HT1080 (cell line): ENCODE measurements at regions not wholly inside any gene's neighbourhood (a gene's known extent, or its start where the extent isn't known, plus 50 kb on each side); places are given as distances from the start of the nearest gene placed in this dataset.

Source experiments
- DNase-seq: peaks from one replicate; pipeline ENCODE4 v3.0.0-alpha.2; 2015; ENCODE audit warnings: low read depth

DNA sequence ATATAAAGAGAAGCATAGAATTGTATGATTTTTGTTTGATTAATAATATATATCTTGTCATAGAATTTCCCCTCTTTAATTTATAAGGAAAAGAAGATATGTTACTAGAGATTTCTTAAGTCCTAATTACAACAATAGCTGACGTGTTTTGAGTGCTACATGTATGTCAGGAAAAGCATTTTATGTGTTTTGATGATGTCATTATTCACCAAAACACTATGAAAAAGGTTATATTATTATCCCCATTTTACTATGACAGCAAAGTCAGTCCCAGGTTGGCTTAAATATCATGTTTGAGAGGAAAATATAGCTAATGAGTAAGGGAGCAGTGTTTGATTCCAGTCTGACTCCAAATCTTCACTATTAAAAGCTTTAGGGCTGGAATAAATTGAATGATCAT, 428.4 kb upstream of the GOLIM4 start:
- no peak for DNase-seq

GRCh38 chr3:168517249-168518071, 421.7 kb upstream of the GOLIM4 start:
- peak; percentile 62 for DNase-seq

- DNase-seq: no peak
Measured at GRCh38 chr3:168514252-168514651, 418.5 kb upstream of the GOLIM4 start.

GRCh38 chr3:168512802-168513201, 417.1 kb upstream of the GOLIM4 start:
- DNase-seq: no peak

- DNase-seq: peak; percentile 39
Measured at GRCh38 chr3:168511428-168512014, 415.8 kb upstream of the GOLIM4 start.

DNA sequence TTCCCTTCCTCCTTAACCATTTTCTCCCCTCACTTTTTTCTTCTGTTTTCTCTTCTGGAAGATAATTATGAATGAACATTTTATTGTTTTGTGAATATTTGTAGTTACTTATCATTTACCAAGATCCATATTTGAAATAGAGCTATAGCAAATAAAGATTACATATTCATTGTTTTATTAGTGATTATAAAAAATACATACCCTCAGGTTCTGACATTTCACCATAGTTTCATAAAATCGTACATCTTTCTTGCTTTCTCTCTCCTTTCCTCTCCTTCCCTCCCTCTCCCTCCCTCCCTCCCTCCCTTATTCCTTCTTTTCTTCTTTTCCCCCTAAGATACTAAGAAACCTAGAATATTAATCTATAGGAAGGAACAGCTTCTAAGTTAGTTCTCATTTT, 410.9 kb upstream of the GOLIM4 start:
- no peak for DNase-seq

- DNase-seq: no peak
Measured at GRCh38 chr3:168501570-168501969, 405.8 kb upstream of the GOLIM4 start.

GRCh38 chr3:168498194-168498593, 402.5 kb upstream of the GOLIM4 start:
- no peak for DNase-seq

- no peak for DNase-seq
Measured at GRCh38 chr3:168497741-168498140, 402.0 kb upstream of the GOLIM4 start.

DNA sequence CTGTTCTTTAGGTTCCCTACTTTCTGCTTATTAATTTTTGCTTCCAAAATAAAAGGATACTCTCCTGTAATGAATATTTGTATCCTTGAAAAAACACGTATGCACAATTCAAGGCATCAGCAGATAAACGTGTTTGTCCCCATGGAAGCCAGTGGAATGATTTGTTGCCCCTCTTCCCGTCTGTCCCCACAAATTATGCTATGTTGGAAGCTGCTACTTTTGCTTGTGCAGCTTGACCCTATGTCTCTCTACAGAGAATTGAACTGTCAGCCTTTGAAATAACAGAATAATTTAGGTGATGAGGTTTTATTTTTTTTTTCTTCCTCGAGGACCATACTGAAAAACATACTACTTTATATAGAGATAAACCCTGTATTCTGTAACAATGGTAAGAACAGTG, 401.5 kb upstream of the GOLIM4 start:
- DNase-seq: no peak

DNA sequence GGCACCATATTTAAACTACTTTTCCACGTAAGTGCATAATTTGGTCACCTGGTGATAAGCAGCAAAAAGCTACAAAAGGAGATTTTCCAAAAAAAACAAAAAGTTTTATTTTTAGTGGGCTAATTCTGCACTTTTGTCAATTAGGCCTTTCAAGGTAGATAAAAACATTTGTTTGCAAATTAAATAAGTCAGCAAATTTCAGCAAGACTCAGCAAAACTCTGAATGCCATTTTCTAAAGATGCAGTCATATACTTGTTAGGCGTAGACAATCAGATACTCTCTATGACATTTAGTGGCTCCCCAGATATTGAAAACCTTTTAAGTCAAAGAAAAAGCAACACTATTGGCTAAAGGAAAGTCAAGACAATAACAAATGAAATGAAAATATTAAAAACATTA, 400.2 kb upstream of the GOLIM4 start:
- DNase-seq: no peak

DNA sequence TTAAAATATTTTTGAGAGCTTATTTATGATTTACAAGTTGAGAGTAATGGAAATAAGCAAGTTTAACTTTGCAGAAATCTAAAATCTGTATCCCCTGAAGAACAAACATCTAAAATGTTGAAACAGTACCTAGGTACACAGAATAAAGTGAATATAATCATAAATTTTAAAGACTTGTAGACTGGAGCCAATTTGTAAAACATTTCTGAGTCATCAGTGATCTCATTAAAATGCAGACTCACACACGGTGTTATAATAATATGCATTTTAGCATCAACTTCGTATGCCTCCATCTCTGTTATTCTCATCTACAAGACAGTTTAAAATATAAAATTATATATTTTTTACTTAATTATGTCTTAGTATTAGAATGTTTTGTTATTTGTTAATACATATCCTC, 399.5 kb upstream of the GOLIM4 start:
- no peak for DNase-seq

DNA sequence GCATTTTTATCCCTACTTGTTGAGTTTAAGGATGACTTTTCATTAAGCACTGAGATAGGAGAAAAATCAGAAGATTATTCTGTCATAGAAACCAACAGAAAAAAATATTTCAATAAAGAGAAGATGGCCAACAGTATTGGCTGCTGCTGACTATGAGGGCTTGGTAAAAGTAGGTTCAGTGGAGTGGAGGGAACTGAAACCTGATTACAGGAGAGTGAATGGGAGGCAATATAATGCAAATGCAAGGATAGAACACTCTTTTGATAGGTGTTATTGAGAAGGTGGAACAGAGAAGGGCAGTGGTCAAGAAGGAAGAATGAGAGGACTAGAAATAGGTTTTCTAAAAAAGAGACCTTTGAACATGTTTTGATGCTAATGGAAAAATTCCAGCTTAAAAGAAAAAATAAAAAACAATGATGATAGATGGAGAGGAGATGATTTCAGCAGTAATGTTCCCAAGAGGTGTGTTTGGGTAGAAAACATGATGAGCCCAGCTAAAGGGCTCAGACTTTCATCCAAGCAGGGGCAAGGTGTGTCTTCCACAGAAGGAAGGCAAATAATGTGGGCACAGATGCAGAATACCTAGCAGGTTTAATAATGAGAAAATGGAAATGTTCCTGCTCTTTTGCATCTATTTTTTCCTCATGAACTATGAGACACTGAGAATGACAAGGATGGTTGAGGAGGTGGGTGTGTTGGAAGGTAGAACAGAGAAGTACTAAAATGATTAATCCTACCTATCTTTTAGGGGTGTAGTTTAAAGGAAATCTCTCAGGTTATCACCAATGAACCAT, 397.9 kb upstream of the GOLIM4 start:
- no peak for DNase-seq

DNA sequence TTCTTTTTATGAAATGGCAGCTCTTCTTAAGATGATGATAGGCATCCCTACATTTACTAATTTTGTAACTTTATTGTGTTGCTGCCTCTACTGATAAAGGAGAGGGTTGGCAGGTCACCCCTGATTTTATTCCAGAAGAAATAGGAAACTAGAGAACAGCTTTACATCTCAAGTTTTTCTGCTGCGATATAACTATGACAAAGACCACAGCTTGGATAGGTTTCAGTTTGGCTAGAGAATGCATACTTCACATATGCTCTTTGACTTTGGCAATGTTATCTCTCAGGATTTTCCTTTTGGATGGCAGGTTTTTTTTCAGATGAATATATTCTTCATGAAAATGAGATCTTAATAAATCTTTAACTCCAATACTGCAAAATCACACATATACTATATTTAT, 395.3 kb upstream of the GOLIM4 start:
- DNase-seq: no peak

DNA sequence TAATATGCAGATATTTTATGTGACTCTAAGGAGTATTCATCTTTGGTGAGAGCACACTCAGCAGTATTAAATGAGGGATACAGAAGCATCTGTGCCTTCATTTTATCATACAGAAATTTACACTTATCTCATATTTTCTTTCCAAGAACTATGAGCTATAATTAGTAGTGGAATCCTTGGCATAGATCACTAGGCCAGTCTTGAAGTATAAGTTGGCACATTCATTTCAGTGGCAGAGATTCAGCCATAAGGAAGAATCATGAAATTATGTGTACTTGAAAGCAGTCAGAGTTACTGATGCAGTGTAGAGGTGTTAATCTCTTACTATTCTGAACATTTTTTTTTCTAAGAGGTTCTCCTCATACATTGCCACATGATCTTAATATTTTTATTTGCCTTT, 393.6 kb upstream of the GOLIM4 start:
- no peak for DNase-seq

DNA sequence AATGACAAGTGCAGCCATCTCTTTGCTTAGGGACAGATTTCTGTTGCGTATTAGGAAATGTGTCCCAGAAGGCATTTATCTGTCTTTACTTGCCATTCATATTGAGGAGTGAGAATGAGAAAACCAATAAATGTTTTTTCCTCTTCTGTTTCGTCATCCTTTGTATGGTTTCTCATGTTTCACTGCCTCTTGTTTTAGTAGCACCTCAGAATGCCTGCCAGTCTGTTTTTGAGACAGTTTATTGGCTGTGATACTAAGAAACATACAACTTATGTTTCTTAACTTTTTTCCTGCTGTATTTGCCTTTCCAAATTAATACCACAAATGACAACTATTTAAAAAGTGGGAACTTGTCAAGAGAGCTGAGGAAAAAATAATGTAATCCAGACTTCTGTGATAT, 390.2 kb upstream of the GOLIM4 start:
- DNase-seq: no peak

DNA sequence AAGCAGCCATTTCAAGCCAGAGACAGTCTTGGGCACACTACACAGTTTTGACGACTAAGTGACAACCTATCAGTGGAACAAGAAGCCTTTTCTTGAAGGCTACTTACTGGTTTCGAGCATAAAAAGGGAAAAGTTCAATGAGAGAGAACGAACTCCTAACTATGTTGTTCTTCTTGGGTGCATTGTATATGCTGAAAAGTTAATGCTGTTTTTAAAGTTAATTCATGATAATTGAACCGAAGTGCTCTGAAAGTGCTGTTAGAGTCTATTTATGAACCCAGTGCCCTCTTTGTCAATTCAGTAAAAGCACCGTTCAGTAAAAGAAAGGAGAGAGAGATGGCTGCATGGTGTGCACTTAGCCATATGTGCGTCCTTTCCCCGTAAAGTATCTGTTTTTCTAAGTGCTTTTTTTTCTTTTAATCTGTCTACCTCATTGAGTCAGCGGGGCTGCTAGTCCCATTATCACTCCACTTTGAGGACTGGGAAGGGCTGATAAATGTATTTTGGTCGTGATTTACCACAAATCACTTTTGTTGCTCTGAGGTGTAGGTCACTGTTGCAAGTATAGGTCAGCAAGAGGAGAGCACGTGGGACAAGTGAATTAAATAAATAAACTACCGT, 380.7 kb upstream of the GOLIM4 start:
- DNase-seq: no peak

DNA sequence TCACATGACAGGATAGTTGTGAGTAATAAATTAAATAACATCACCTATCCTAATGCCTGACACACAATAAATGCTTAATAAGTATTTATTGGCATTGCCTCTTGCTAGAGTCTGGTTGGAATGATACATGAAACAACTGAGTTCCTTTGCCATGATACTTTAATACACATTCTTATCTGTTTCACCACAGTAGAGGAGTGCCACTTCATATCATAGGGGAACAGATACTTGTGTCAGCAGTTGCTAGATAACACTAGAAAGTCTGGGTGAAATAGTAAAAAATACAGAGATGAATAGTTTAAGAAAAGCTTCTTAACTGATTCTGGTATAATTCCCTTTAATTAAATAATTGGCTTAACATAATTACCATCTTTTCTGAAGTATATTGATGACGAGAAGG, 380.0 kb upstream of the GOLIM4 start:
- DNase-seq: no peak

DNA sequence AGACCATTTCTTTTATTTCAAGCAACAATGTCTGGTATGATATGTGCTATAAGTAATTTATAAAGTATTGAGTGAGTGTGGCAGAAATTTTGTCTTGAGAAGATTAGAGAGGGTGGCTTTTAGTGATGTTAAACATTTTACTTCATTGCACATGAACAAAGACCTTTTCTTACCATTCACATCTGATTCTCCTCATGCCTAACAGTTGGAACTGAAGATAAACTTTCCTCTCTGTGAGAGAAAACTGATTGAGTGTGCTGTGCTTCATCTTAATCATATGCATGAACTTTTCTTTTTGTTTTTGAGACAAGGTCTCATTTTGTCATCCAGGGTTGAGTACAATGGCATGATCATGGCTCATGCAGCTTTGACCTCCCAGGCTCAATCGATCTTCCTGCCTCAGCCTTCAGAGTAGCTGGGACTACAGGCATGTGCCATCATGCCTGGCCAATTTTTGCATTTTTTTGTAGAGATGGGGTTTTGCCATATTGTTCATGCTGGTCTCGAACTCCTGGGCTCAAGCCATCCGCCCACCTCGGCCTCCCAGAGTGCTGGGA, 377.7 kb upstream of the GOLIM4 start:
- DNase-seq: no peak

DNA sequence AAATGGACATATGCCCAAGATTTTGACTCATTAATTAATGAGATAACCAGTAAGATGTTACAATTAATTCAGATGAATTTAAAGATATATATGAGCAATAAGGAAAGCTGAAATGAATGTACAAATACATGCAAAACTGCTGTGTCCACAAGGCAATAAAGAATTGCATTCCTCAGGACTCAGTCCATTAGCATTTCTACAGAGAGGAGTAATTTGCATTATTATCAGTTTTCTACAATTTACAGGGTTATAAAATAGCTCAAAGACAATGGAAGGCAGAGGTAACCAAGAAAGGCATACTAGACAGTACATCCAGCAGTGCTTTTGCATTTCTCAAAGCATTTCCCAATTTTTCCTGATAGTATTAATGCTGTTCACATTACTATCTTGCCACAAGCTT, 377.1 kb upstream of the GOLIM4 start:
- no peak for DNase-seq

DNA sequence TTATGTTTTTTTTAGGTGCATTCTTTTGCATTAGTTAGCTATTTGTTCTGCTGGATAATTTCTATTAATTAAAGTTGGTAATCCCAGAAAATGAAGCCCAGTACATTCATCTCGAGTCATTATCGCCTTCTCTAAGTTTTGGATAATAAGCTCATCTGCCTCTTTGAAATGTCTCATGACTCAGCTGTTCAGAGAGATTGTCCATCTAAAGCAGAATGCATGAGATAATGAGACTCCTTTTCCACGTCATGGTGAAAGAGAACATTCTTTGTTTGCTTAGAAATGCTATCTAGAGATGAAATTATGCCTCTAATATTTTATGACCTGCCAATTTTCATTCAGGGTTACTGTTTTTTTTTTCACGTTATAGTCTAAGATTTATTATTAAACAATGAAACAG, 374.7 kb upstream of the GOLIM4 start:
- no peak for DNase-seq

DNA sequence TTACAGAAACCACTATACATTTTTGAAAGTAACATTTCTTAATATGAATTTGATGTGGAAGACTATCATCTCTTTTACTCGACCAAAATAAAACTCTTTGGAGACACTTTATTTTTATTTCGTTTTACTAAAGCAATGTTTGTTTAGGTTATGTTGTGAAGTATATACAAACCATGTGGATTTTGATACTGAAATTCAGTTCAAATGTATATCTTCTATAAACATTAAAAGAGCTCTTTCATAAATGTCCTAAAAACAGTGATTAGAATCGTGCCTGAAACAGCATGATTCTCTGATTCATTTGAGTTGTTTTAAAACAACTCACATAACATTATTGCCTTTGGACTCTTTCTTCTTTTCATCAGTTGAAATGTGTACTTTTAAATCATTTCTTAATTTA, 373.7 kb upstream of the GOLIM4 start:
- no peak for DNase-seq
